OCI-LY1 (cell line): ENCODE measurements at regions not wholly inside any gene's neighbourhood (a gene's known extent, or its start where the extent isn't known, plus 50 kb on each side); places are given as distances from the start of the nearest gene placed in this dataset.

Experiments
- EZH2 ChIP-seq: fragments of 200-600 bp; sonication (generic), shearing (Covaris generic); IDR thresholded peaks from 2 replicates; pipeline ENCODE4 v1.8.0; 2017; ENCODE audit warnings: borderline replicate concordance, mixed run types, mild to moderate bottlenecking, antibody characterized with exemption, low read length, moderate library complexity, mixed read lengths
- TF ChIP-seq, protein P1 (sequence below): fragments of 200-600 bp; sonication (generic), shearing (Covaris generic); IDR thresholded peaks from 2 replicates; pipeline ENCODE4 v1.5.1; 2017; ENCODE audit warnings: mild to moderate bottlenecking, antibody characterized with exemption, low read length, moderate library complexity, mixed read lengths

DNA sequence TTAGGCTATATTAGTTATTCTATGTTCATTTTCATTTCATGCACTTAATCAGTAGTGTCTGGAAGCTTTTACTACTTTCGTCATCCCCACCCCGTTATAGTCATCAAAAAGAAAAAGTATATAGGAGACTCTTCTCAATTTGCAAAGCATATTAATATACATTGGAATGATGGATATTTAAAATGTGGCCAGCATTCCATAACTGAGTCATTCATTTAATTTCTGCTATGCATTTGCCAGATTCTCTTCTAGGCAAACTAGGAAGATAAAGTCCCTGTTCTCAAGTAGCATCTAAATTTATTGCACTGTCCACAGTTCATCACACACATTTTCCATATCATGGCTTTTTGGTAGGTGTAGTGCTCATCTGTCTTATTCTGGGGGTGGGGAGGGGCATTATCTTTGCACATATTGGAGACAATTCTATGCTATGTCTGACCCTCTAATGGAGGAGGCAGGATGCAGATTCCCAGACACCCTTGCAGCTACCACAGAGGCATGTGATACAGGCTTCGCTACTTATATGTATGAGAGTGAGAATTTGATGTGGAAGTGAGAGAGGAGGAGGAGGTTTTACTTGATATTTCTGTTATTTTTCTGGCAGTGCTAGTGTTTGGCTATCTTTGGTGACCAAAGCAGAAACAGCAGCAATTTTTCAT is 125.8 kb downstream of the CTH start:
- TF ChIP-seq, protein P1, sequence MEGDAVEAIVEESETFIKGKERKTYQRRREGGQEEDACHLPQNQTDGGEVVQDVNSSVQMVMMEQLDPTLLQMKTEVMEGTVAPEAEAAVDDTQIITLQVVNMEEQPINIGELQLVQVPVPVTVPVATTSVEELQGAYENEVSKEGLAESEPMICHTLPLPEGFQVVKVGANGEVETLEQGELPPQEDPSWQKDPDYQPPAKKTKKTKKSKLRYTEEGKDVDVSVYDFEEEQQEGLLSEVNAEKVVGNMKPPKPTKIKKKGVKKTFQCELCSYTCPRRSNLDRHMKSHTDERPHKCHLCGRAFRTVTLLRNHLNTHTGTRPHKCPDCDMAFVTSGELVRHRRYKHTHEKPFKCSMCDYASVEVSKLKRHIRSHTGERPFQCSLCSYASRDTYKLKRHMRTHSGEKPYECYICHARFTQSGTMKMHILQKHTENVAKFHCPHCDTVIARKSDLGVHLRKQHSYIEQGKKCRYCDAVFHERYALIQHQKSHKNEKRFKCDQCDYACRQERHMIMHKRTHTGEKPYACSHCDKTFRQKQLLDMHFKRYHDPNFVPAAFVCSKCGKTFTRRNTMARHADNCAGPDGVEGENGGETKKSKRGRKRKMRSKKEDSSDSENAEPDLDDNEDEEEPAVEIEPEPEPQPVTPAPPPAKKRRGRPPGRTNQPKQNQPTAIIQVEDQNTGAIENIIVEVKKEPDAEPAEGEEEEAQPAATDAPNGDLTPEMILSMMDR = no peak
- TF ChIP-seq EZH2 = no peak
